ENCODE measurements at regions not wholly inside any gene's neighbourhood (a gene's known extent, or its start where the extent isn't known, plus 50 kb on each side); places are given as distances from the start of the nearest gene placed in this dataset.

DNA sequence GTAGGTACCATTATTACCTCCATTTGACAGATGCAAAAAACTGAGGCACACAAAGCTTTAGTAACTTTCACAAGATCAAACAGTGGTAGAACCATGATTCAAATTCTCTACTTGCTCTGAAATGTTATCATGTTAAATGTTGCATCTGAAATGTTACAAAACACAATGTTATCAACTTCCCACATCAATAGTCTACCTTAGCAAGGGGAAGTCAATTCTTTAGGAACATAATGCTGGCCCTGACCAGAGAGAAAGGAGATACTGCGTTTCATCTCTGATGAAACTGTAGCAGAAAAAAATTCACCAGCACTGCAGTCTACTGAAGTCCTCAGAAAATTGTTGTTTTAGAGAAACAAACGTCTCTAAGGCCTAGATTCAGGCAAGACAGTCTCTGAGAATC is 174.1 kb downstream of the SATB1 start:
- TF ChIP-seq, protein P1, sequence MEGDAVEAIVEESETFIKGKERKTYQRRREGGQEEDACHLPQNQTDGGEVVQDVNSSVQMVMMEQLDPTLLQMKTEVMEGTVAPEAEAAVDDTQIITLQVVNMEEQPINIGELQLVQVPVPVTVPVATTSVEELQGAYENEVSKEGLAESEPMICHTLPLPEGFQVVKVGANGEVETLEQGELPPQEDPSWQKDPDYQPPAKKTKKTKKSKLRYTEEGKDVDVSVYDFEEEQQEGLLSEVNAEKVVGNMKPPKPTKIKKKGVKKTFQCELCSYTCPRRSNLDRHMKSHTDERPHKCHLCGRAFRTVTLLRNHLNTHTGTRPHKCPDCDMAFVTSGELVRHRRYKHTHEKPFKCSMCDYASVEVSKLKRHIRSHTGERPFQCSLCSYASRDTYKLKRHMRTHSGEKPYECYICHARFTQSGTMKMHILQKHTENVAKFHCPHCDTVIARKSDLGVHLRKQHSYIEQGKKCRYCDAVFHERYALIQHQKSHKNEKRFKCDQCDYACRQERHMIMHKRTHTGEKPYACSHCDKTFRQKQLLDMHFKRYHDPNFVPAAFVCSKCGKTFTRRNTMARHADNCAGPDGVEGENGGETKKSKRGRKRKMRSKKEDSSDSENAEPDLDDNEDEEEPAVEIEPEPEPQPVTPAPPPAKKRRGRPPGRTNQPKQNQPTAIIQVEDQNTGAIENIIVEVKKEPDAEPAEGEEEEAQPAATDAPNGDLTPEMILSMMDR (IDR thresholded peaks at IDR 0.05): no peak
- TF ChIP-seq POLR2AphosphoS5 (IDR thresholded peaks at IDR 0.05) (no peak), POLR2A (IDR thresholded peaks at IDR 0.05) (no peak)

All from suprapubic skin (tissue), 4 donors.